Erythroblast (primary cell): ENCODE measurements at regions not wholly inside any gene's neighbourhood (a gene's known extent, or its start where the extent isn't known, plus 50 kb on each side); places are given as distances from the start of the nearest gene placed in this dataset.

Source experiments
- GATA1 ChIP-seq: IDR thresholded peaks from 2 replicates; pipeline ENCODE4 v1.6.1; 2011; ENCODE audit warnings: low read depth, mild to moderate bottlenecking, control low read depth, low read length, moderate library complexity
- POLR2A ChIP-seq: IDR thresholded peaks from 2 replicates; pipeline ENCODE4 v1.6.1; 2011; ENCODE audit warnings: mild to moderate bottlenecking, low read length

DNA sequence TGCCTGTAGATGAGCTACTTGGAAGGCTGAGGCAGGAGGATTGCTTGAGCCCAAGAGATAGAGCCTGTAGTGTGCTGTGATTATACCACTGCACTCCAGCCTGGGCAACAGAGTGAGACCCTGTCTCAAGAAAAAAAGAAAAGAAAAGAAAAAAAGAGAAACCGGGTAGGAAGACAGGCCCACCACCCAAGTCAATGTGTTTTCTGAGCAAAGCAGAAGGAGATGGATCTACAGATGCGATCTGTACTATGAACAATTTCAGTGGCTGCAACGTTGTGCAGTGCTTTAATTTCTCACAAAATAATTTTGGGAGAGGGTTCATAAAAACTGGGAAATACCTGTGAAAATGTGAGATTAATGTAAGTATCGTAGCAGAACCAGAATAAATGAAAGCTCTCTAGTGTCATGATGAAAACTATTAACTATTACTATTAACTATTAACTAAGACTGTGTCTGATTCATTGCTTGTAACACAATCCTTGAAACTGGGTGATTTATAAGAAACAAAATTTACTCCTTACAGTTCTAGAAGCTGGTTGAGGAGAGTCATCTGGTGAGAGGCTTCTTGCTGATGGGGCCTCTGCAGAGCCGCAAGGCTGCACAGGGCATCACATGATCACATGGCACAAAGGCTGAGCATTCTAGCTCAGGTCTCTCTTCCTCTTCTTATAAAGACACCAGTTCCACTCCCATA is 233.1 kb upstream of the ZNF217 start:
- TF ChIP-seq POLR2A (no peak), GATA1 (no peak)
